ENCODE measurements at regions not wholly inside any gene's neighbourhood (a gene's known extent, or its start where the extent isn't known, plus 50 kb on each side); places are given as distances from the start of the nearest gene placed in this dataset.

DNA sequence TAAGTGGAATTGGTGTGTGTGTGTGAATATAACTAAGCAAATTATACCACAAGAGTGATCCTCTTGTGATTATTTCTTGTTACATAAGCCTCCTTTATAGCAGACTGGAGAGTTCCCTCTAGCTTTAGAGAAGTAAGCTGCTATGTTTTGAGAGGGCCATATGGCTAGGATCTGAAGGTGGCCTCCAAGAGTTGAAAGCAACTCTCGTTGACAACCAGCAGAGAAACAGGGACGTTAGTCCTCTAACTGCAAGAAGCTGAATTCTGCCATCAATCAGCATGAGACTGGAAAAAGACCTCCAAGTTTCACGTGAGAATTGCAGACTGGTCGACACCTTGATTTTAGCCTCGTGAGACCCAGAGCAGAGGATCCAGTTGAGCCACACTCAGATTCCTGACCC lies 278.5 kb upstream of the ZNF717 start:
- DNase-seq (ENCODE audit: low read depth, low spot score) = no peak

DNA sequence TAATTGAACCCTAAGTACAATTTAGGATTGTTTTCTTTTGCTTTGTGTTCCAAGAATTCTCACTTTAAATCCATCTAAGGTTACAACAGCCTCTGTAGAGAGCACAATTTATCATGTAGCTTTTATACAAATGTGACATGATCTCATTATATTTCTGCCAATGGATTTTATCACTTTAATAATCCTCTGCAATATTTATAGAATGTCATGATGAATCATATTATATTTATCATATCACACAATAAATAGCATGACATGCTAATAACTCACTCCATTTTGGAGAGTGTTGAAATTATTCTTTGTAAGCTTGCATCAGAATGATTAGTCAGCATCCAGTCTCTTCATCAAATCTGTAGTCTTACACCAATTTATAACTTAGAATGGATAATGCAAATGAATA lies 280.6 kb upstream of the ZNF717 start:
- no peak for DNase-seq (ENCODE audit: low read depth, low spot score)

DNA sequence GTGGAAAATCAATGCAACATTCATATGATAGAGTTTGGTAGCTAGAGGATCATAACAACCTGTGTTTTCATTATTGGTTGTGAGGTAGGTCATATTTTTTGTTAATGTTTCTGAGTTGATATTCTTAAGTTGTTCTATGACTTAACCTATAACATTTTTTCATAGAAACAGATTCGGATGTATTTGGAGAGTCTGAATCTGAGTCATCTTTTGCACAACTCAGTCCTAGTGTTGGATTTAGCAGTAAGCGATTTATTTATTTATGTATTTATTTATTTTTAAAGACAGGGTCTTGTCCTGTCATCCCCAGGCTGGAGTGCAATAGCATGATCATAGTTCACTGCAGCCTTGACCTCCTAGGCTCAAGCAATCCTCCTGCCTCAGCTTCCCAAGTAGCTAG lies 292.8 kb upstream of the ZNF717 start:
- no peak for DNase-seq (ENCODE audit: low read depth, low spot score)

DNA sequence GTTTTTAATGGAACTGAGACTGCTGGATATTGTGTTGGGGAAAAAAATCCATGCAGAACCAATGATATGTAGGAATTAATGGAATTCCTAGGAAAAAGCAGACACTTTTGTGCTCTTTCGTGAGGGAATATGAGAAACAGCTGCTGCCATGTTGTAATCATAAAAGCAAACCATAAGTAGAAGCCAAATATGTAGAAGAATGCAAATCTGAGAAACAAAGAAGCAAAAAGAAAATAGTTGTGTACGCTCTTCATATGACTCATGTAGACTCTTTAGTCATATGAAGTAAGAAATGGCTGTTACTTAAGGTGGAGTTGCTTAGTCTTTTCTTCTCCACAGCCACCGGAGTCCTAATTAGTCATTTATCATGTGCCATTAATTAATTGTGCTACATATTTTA lies 298.6 kb upstream of the ZNF717 start:
- DNase-seq (ENCODE audit: low read depth, low spot score) = no peak

DNA sequence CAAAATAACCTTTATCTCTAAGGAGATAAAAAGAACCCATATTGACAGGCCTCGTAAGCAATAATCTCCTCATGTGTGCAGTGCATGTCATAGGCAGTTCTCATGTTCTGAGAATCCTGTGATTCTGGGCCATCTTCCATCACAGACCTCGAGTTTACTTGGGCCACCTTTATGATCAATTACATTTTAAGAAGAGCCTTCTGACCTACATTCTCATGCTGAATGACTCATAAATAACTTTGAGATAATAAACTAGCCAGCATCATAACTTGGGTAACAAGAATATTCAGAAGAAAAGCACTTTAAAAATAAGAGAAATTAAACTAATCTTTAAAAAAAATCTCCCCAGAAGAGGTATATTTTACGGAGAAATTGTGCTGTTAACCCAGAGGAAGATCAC lies 310.7 kb upstream of the ZNF717 start:
- DNase-seq (ENCODE audit: low read depth, low spot score) = no peak

DNA sequence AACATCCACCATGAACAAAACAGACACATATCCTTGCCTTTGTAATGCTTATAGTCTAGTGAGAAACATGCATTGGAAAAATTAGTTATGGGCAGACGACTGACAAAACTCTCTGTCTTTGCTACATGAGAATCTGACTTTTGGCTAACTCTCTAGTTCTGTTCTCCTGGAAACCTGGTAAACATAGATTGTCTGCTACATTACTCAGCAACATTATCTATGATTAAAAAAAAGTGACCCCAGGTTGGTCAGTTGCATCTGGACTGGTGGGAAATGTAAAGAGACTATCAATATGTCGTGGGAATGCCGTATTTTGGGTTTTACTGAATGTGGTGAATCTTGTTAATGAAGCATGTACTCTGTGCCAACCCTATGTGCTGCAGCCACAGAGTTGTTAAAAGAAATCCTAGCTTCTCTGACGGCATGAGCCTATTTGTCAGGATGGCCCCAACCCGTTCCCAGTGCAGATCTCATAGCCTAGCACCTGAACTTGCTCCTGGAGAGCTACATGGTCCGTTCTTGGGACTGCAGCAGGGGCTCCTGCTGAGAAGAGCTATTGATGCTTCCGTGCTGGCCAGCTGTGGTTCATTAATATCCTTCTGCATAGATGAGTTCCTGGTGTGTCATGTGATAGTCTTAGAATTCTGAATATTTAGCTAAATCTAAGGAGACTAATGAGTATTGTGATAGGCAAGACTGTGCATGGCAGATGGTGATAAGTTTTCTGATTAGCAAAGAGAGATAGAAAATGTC lies 311.7 kb upstream of the ZNF717 start:
- DNase-seq (ENCODE audit: low read depth, low spot score) = no peak

DNA sequence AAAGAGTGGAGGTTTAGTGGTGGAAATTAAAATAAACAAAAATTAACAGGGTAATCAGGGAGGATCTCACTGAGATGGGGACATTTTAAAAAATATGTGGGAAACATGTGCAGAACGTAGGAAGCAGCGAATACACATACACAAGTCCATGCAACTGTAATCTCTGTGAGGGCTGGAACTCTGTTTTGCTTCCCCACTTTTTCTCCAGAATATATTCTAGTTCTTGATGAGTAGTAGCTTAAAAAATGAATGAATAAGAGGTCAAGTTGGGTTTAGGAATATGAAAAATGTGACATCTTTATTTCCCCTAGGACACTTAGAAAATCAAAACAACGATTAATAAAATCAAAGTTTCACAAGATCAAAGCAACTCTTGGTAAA lies 312.2 kb upstream of the ZNF717 start:
- no peak for DNase-seq (ENCODE audit: low read depth, low spot score)

DNA sequence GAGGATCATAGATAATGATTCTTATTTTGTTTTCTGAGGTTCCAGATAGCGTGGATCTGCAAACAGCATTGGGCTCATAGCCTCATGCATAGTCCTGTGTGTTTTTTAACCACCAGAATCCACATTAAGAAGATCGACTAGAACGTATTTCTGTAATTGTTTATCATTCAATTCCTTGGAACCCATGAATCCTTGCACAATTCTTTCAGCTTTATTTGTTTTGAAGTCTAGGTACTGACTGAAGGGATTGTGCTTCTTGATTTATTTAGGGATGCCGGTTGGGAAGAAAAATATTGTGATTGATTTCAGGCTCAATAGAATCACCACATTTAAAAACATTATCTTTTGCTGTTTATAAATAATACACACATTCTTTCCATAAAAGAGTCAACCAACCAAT lies 314.6 kb upstream of the ZNF717 start:
- no peak for DNase-seq (ENCODE audit: low read depth, low spot score)

DNA sequence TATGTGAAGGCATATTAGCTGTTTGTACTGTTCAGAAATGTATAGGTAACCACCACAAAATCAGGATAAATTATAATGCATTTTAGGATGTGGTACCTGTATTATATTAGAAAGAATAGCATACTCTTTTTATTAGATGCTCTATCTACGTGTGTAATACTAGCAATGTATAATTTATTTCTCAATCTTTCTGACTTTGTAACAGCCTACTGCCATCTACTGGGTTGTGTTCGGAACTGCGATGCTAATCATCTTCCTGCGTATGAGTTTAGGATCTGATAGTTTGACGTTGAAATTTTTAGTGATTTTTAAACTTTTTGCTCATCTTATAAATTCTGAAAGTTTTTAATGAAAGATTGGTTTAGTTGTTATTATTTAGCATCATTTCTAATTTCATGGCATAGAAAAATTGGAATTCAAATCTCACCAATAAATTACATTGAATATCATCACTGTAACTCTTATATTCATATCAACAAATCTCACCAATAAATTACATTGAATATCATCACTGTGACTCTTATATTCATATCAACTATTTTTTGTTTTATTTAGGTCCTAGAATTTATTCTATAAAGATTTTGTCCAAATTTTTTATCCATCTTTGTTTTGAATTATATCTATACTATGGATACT lies 322.7 kb upstream of the ZNF717 start:
- no peak for DNase-seq (ENCODE audit: low read depth, low spot score)

DNA sequence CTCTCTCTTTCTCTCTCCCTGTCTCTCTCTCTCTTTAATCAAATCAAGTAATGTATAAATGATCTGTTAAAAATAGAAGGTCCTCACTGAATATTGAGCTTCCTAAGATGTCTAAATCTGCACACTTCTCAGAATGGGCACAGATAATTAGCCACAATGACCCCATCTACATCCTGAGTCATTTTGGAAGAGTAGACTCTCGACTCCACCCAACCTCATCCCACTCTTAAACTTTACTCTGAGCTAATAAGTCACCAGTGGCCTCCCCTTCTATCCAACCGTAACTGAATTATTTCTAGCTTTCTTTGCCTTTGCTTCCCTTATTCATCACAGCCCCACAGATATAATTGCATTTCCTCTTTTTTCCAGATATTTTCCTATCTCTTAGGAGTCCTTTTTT lies 326.5 kb upstream of the ZNF717 start:
- no peak for DNase-seq (ENCODE audit: low read depth, low spot score)

DNA sequence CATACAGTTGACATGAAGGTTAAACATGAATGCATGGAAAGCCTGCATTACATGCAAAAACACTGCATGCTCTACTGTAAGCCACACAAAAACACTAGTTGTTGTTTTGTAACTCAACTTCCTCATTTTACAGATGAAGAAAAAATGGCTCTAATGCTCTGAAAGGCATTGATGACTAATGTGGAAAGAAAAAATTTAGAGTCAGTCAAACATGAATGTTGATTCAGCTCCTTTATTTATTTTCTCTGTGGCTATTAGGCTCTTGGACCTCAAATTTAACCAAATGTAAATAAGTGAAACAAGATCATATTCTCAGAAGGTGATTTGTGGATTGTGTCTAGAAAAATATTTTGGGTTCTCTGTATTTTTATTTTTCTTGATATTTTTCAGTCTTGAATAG lies 336.7 kb upstream of the ZNF717 start:
- DNase-seq (ENCODE audit: low read depth, low spot score) = no peak

DNA sequence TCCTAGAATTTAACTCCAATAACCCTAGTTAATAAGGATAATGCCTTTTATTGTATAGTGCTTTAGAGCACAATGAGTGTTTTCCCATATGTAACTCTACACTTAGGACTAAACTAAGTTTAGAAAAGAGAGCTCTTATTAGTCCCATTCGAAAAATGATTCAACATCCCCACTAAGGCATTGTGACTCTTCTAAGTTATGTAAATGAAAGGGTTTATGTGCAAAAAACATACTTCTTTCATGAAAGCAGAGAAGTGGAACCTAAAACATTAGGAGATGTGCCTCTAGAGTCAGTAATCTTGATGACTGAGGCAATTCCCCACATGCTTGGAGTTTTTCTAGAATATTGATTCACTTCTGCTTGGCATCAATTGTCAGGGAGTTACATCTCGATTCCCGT lies 344.1 kb upstream of the ZNF717 start:
- DNase-seq (ENCODE audit: low read depth, low spot score) = no peak

DNA sequence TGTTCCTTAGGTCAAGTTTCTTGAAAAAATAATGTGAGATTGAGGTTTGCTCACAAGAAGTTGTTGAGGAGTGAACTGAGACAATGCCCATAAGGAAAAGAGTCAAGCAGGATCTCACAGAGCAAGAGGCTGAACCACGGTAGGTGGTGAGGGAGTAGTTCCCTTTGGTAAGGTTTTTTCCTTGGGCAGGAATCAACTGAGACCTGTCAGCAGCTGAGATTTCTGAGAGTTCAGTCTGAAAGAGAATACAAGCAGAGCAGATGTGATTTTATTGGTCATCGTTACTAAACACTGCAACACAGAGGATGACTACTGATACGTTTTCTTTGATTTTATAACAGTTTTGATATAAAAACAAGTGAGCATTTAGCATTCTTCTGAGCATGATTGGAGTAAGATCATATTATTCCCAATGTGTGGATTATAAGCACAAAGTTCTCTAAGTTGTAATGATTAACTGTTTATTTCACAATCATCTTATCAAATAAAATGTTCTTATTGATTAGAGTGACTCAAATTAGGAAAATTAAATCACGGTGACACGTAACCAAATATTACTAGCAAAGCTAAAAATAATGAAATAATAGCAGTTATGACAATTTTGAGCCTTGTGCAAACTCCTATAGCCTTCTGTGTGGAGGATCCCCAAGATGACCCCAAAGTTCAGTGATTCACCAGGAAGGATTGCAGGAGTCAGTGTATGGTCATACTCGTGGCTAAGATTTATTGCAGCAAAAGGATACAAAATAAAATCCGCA lies 346.2 kb upstream of the ZNF717 start:
- DNase-seq (ENCODE audit: low read depth, low spot score) = no peak

DNA sequence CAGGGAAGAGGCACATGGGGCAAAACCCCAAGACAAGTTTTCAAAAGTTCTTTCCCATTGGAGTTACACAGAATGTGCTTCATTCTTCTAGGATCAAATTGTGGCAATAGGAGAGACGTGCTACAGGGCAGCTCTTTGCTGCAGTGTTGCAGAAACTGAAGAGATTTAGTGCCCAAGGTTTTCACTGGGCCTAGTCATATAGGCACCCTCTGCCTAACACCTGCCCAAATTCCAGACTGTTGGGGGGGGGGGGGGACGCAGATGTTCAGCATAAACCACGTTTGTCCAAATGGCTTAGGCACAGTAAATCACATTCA lies 346.8 kb upstream of the ZNF717 start:
- no peak for DNase-seq (ENCODE audit: low read depth, low spot score)

DNA sequence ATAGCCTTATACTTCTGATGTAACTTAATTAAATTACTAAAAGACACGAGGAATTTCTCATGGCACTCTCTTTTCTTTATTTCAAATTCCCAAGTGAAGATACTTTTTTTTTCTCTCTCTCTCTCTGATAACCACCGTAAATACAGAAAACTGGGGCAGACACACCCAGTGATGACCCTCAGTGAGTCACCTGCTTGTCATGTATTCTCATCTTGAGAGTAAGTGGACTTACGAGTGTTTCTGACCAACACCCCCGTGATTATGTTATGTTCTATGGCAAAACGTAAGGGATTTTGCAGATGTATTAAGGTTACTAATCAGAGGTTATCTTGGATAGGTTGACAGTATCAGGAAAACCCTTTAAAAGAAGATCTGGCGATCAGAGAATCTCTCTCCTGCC lies 348.8 kb upstream of the ZNF717 start:
- no peak for DNase-seq (ENCODE audit: low read depth, low spot score)

DNA sequence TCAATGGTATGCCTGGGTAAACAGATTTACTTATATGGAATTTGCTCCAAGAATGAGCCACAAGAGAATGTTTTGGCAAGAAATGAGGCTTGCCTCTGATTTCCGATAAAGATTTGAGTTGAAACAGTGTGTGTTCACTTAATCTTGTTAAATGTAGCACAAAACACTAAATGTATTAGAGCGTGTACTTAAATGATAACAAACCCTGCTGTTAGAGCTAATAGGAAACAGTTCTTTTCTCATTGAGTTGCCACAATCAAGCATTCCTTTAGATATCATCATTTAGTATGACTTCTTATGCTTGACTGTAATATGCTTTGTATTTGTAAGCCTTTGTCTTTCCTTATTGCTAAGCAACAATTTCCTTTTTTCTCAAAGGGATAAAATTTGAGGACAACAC lies 353.6 kb upstream of the ZNF717 start:
- DNase-seq (ENCODE audit: low read depth, low spot score) = peak; percentile 38

DNA sequence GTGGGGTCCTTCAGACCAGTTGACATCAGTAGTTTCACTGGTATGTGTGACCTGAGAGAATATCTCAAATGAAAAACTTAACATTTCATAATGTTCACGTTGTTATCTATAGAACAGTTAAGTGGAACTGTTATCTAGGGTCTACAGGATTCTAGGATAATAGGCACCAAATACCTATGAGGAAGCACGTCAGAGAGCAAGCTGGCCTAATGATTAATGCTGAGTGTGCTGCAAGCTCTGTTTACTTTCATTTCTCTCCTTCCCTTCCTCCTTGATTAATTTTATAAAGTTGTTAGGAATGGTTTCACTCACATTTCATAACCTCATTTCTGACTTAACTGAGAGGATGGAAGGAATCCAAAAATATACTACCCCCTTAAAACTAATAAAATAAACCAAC lies 362.5 kb upstream of the ZNF717 start:
- DNase-seq (ENCODE audit: low read depth, low spot score) = no peak

DNA sequence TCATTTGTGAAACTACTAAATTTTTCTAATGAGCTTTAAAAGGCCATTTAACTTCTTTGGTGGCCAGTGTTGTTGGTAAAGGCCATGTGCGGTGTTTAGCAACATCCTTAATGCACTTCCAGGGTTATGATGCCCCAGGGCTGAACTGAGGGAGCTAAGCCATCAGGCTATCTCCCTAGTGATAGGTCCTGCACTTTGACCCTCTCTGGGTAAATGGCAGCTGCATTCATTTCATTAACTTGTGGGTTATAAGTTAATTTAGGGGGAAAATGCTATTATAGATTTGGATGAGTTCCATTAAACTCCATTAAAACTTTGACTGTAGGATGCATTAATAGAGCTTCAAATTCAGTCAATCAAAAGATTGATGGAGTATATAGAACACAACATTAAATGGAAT lies 366.7 kb upstream of the ZNF717 start:
- DNase-seq (ENCODE audit: low read depth, low spot score) = no peak

DNA sequence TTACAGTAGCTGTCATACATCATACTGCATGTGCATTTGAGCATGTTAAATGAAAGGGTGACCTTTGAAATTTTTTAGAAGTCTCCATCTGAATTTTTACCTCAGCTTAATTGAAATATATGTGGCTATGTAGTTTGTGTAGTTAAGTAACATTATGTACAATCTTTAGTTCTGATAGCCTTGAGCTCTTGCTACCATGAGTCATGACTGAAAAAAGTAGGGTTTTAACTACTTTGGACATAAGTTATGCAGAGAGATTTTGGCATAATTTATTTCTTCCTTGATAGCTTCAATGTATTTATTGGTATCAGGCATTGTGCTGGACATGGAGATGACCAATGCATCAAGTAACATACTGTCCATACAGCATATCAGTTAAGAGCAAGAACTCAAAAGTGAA lies 376.5 kb upstream of the ZNF717 start:
- no peak for DNase-seq (ENCODE audit: low read depth, low spot score)

DNA sequence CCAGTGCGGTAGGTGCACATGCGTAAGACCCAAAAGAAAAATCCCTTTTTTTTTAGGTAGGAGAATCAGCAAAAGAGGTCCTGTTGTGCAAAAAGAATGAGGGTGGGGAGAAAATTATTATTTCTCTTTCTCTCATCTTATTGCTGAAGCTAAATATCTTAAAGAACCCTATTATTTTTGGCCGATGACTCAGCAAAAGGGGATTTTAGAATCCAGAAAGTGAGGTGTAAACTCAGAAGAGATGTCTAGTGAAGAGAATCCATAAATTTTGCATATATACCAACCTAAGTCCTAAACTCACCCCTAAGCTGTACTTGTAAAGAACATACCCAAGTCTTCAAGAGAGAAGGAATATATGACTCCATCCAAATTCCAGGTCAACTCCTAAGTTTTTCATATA lies 386.3 kb upstream of the ZNF717 start:
- DNase-seq (ENCODE audit: low read depth, low spot score) = no peak

DNA sequence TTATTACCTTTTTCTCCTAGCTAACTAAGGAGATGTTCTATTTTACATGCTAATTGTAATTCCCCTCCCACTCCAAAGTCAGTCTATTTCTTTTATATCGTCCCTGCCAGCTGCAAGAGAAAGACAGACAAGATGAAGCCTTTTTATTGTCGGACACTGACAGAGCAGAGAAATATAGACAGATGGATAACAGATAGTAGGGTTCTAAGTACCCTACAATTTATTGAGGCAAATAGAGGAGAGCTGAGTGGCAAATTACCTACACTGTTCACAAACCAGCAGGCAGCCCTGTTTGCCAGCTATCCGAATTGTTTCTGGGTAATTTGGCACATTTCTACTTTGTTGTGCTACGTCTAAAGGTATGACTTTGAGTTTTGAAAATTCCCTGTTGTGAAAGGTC lies 392.3 kb upstream of the ZNF717 start:
- no peak for DNase-seq (ENCODE audit: low read depth, low spot score)

DNA sequence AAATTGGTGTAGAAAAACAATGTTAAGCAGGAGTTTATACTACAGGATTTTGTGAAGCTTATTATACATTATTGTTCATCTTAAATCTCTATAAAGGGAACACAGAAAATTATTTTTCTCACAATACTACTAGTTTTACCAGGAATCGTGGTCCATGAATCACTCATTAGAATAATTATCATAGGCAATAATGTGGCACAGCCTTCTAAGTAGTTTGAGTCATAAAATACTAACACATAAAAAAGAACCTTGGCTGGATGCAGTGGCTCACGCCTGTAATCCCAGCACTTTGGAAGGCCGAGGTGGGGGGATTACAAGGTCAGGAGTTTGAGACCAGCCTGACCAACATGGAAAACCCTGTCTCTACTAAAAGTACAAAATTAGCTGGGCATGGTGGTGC lies 393.1 kb upstream of the ZNF717 start:
- no peak for DNase-seq (ENCODE audit: low read depth, low spot score)

DNA sequence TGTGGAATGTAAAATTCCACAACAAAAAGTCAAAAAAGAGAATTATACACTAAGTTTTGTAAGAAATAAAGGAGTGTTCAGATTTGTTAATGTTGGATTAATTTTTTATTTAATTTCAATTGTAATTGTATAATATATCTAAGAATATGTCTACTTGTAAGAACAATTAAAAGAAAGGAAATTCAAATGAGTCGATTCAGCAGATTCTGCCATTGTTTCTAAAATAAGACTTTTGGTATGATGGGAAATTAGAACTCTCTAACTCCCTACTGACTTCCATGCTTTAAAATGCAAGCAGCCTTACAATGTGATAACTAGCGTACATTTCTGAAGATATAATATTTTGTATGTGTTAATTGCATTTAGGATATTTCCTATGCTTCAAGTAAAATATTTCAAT lies 395.9 kb upstream of the ZNF717 start:
- no peak for DNase-seq (ENCODE audit: low read depth, low spot score)

All from brain pericyte (primary cell).